Bronchial epithelial cell (primary cell): ENCODE measurements at regions not wholly inside any gene's neighbourhood (a gene's known extent, or its start where the extent isn't known, plus 50 kb on each side); places are given as distances from the start of the nearest gene placed in this dataset.
A peak's percentile ranks its signal among the peaks of the same experiment; 100 is the strongest.

Experiments used
- DNase-seq: peaks from one replicate; pipeline ENCODE4 v3.0.0-alpha.2; 2010; ENCODE audit warnings: low read depth
- FAIRE-seq: peaks from 2 replicates; lab custom pipeline; 2011; peaks lifted over from hg19 to GRCh38; lab: Jason Lieb, UNC
- H3K27me3 ChIP-seq: 2 replicates; pipeline ENCODE4 v1.5.1; 2011; ENCODE audit warnings: low read length; ENCODE audit not compliant: control insufficient read depth, insufficient read depth
- H3K36me3 ChIP-seq: 2 replicates; pipeline ENCODE4 v1.5.1; 2011; ENCODE audit warnings: low read length; ENCODE audit not compliant: control insufficient read depth, insufficient read depth
- H3K4me3 ChIP-seq: 2 replicates; pipeline ENCODE4 v1.5.1; 2011; ENCODE audit warnings: mild to moderate bottlenecking, low read depth, low read length, control low read depth
- TF ChIP-seq, protein P1 (sequence below): IDR thresholded peaks from 2 replicates; pipeline ENCODE4 v1.5.1; 2011; ENCODE audit warnings: mild to moderate bottlenecking, moderate library complexity, low read length, control low read depth, inconsistent platforms; ENCODE audit not compliant: insufficient read depth, severe bottlenecking

DNA sequence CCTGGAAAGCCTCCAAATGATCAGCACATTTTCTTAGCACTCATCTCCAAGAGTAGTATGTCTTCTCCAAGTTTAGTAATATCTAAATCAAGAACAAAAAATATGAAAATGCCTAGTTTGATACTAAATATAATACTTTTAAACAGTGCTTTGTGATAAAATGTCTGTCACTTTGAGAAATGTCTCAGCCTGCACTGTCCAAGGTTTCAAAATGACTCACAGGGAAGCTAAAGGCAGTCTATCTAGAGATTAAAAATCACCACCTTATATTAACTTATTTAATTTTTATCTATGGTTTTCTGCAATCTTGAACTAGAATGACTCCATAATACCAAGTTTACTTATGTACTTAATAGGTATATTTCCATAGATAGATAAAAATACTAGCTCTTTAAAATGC lies 633.0 kb upstream of the C9orf72 start:
- no peaks in the 10 kb centered on the region for H3K36me3 ChIP-seq
- no peak for FAIRE-seq
- TF ChIP-seq, protein P1, sequence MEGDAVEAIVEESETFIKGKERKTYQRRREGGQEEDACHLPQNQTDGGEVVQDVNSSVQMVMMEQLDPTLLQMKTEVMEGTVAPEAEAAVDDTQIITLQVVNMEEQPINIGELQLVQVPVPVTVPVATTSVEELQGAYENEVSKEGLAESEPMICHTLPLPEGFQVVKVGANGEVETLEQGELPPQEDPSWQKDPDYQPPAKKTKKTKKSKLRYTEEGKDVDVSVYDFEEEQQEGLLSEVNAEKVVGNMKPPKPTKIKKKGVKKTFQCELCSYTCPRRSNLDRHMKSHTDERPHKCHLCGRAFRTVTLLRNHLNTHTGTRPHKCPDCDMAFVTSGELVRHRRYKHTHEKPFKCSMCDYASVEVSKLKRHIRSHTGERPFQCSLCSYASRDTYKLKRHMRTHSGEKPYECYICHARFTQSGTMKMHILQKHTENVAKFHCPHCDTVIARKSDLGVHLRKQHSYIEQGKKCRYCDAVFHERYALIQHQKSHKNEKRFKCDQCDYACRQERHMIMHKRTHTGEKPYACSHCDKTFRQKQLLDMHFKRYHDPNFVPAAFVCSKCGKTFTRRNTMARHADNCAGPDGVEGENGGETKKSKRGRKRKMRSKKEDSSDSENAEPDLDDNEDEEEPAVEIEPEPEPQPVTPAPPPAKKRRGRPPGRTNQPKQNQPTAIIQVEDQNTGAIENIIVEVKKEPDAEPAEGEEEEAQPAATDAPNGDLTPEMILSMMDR: no peak
- peaks cover 1% of the 10 kb centered on the region for H3K27me3 ChIP-seq
- no peak for DNase-seq
- no peak overlapping the region for H3K4me3 ChIP-seq

DNA sequence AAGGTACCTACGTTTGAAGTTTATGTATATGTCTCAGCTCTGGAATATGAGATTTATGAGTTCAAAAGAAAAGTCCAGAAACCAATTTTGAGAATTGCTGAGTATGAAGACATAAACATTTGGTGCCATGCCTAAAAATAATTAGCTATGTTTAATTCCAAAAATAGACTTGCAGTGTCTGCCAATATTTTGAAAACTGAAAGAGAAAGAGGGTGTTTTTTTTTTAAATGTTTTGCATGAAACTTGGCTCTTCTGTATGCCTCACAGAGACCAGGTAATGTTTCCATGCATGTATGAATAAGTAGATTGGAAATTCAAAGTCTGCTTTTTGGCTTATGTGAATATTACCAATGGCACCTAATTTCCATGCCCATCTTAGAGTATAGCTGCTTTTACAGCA lies 634.4 kb upstream of the C9orf72 start:
- H3K4me3 ChIP-seq: no peak overlapping the region
- H3K36me3 ChIP-seq: no peaks in the 10 kb centered on the region
- FAIRE-seq: no peak
- H3K27me3 ChIP-seq: peaks cover 1% of the 10 kb centered on the region
- DNase-seq: no peak
- TF ChIP-seq, protein P1: no peak

DNA sequence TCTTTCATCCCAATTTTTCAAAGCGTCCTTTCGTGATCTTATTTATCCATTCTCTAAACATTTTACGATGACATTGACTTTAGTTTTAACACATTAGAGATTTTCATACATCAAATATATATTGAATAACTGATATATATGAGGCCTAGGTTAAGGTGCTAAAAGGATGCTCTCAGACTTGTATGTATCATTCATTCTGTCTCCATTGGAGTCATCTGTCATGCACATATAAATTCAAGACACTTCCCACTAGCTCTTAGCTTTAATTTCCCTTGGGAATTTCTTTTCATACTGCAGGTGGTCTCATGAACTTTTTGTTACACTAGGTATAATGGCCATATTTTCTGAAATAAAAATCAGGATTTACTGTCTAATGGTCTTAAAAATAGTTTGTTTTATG lies 635.8 kb upstream of the C9orf72 start:
- Histone ChIP-seq H3K36me3 (no peaks in the 10 kb centered on the region), H3K27me3 (peaks cover 2% of the 10 kb centered on the region), H3K4me3 (no peak overlapping the region)
- FAIRE-seq (no peak), DNase-seq (no peak)
- TF ChIP-seq, protein P1: no peak

DNA sequence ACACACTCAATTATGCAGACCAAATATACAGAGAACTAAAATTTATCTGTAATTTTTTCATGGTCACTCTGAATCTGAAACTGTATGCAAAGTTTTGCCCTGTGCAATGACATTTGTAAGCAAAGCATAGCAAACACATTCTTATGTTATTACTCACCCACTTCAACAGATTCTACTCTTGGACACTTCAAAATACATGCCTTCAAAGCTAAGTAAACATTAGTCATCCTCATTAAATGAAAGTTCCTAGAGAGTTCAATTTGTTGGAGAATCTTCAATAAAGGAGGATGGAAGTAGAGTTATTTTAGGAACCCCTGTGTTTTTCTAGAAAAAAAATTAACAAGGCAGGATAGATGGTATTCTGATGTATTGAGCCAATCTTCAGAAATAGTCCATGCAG lies 639.7 kb upstream of the C9orf72 start:
- peaks cover 6% of the 10 kb centered on the region for H3K27me3 ChIP-seq
- H3K4me3 ChIP-seq: no peak overlapping the region
- H3K36me3 ChIP-seq: no peaks in the 10 kb centered on the region
- DNase-seq (peak; percentile 95), FAIRE-seq (no peak)
- TF ChIP-seq, protein P1: no peak

DNA sequence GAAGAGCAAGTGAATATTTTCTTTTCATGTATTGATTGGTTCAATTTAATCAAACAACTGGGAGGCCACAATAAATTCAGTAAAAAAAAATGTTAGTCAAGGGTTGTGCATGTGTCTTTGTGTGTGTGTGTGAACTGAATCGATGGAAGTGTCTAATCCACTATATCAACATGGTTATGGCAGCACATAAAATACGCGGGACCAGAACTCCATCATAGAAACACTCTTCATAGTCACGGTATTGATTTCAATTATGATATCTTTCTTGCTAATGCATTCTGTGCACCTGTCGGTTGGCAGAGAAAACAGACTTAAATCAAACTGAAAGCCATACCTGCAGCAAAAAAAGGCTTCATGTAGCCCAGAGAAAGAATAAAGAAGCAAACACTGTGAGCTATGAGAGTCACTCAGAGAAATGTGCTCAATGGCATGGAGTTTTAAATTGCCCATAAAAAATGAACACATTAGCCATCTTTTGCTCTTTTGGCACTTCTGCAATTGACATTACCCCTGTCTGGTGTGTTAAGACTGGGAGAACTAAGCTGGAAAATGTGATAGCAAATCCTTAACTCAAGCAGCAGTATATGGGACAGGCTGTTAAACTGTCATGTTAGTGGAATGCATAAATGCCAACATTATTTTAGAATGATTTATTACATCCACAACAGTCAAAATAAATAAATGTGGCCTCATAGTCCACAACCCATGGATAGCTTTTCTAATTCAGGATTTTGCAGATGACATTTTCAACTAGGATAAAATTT lies 642.4 kb upstream of the C9orf72 start:
- TF ChIP-seq, protein P1: no peak

DNA sequence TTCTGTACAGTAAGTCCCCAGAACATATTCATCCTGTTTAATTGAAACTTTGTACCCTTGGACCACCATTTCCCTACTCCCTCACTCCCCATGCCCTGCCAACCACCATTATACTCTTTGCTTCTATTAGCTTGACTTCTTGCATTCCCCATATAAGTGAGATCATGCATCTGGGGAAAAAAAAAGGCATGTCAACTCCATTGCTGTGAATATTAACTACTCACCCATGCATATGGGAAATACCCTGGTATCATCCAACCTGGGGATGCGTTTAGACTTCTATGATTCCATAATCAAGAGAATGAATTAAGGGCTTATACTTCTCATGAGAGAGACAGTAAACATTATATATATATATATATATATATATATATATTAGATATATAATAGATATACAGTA lies 659.4 kb upstream of the C9orf72 start:
- no peak for DNase-seq
- Histone ChIP-seq H3K27me3 (no peaks in the 10 kb centered on the region), H3K4me3 (no peak overlapping the region), H3K36me3 (no peaks in the 10 kb centered on the region)
- TF ChIP-seq, protein P1: no peak
- FAIRE-seq: no peak

More for the DNA sequence above, 642.4 kb upstream of the C9orf72 start:
- FAIRE-seq (no peak), DNase-seq (no peak)
- Histone ChIP-seq H3K27me3 (peaks cover 4% of the 10 kb centered on the region), H3K36me3 (no peaks in the 10 kb centered on the region), H3K4me3 (no peak overlapping the region)
